ENCODE measurements at regions not wholly inside any gene's neighbourhood (a gene's known extent, or its start where the extent isn't known, plus 50 kb on each side); places are given as distances from the start of the nearest gene placed in this dataset.

GRCh38 chr13:111866731-111867245 is 200.2 kb upstream of the SOX1 start:
- peaks cover 0 to 5% (median 0%) of the 10 kb centered on the region in 12 donors for H3K9me3 ChIP-seq
- H3K27ac ChIP-seq, result no peak overlapping the region
- H3K4me3 ChIP-seq, result no peak overlapping the region
- 82 to 91% (median 88%) methylated on average over 11 of the region's 11 CpGs for WGBS, 4 donors
- H3K4me1 ChIP-seq, result no peaks in the 10 kb centered on the region
- no peak for DNase-seq
- intact Hi-C loops (cut with DNase I), result no loop called here
- TF ChIP-seq POLR2A (IDR thresholded peaks at IDR 0.05) (no peak), CTCF (IDR thresholded peaks at IDR 0.05) (no peak)
- ATAC-seq, result no peak
- H3K36me3 ChIP-seq, result no peaks in the 10 kb centered on the region
- H3K27me3 ChIP-seq, result peaks cover 0 to 12% (median 0%) of the 10 kb centered on the region in 9 donors

- ATAC-seq (no peak), DNase-seq (no peak)
- Histone ChIP-seq H3K9me3 (peaks cover 0 to 5% (median 0%) of the 10 kb centered on the region in 12 donors), H3K27ac (no peak overlapping the region), H3K27me3 (peaks cover 0 to 17% (median 0%) of the 10 kb centered on the region in 9 donors), H3K36me3 (no peaks in the 10 kb centered on the region), H3K4me1 (no peaks in the 10 kb centered on the region), H3K4me3 (no peak overlapping the region)
- no peak for TF ChIP-seq POLR2A (IDR thresholded peaks at IDR 0.05)
- no peak for TF ChIP-seq CTCF (IDR thresholded peaks at IDR 0.05)
- WGBS, 4 donors, result 68 to 80% (median 73%) methylated on average over 1 of the region's 1 CpG
- intact Hi-C loops (cut with DNase I), result no loop called here
These were observed 199.3 kb upstream of the SOX1 start for GRCh38 chr13:111867657-111868056.

- H3K4me1 ChIP-seq, result no peaks in the 10 kb centered on the region
- H3K36me3 ChIP-seq, result no peaks in the 10 kb centered on the region
- TF ChIP-seq CTCF (IDR thresholded peaks at IDR 0.05), result no peak
- TF ChIP-seq POLR2A (IDR thresholded peaks at IDR 0.05), result no peak
- no peak overlapping the region for H3K27ac ChIP-seq
- no peak for ATAC-seq
- DNase-seq, result no peak
- WGBS, 4 donors, result 90 to 94% (median 90%) methylated on average over 3 of the region's 3 CpGs
- intact Hi-C loops (cut with DNase I), result no loop called here
- H3K9me3 ChIP-seq, result peaks cover 0 to 5% (median 0%) of the 10 kb centered on the region in 12 donors
- no peak overlapping the region for H3K4me3 ChIP-seq
- peaks cover 0 to 22% (median 0%) of the 10 kb centered on the region in 9 donors for H3K27me3 ChIP-seq
These were observed 198.2 kb upstream of the SOX1 start for GRCh38 chr13:111868716-111869115.

- intact Hi-C loops (cut with DNase I), result no loop called here
- Histone ChIP-seq H3K4me1 (no peaks in the 10 kb centered on the region), H3K9me3 (peaks cover 0 to 2% (median 0%) of the 10 kb centered on the region in 12 donors), H3K36me3 (no peaks in the 10 kb centered on the region), H3K4me3 (no peak overlapping the region), H3K27me3 (peaks cover 0 to 31% (median 0%) of the 10 kb centered on the region in 9 donors), H3K27ac (no peak overlapping the region)
- ATAC-seq (no peak), DNase-seq (no peak)
- TF ChIP-seq CTCF (IDR thresholded peaks at IDR 0.05), result no peak
- WGBS, 4 donors, result 83 to 86% (median 86%) methylated on average over 11 to 12 of the region's 12 CpGs
These were observed 194.3 kb upstream of the SOX1 start for GRCh38 chr13:111872475-111873150.
